ENCODE measurements at regions not wholly inside any gene's neighbourhood (a gene's known extent, or its start where the extent isn't known, plus 50 kb on each side); places are given as distances from the start of the nearest gene placed in this dataset.

- TF ChIP-seq YY1 (IDR thresholded peaks at IDR 0.05; ENCODE audit: insufficient read depth, insufficient read length), result no peak
- no peak for TF ChIP-seq ZNF274 (IDR thresholded peaks at IDR 0.05; ENCODE audit: low read depth, low read length)
- TF ChIP-seq SUZ12 (IDR thresholded peaks at IDR 0.05; ENCODE audit: extremely low read depth, insufficient read depth, insufficient read length), result no peak
- Histone ChIP-seq H3K9me3 (ENCODE audit: insufficient read depth, low read length) (no peaks in the 10 kb centered on the region), H3K4me3 (ENCODE audit: insufficient read length, low read depth) (no peak overlapping the region), H3K4me1 (ENCODE audit: insufficient read depth, insufficient read length) (no peaks in the 10 kb centered on the region), H3K27me3 (ENCODE audit: insufficient read depth, insufficient read length) (no peaks in the 10 kb centered on the region), H3K9ac (ENCODE audit: insufficient read length, low read depth) (no peak overlapping the region), H3K36me3 (ENCODE audit: insufficient read depth, insufficient read length, low read length) (no peaks in the 10 kb centered on the region)
- no peak for DNase-seq (ENCODE audit: low read depth, low spot score)
These were observed 75.0 kb downstream of the PTPDC1 start for GRCh38 chr9:94159069-94159939.

- no peaks in the 10 kb centered on the region for H3K4me1 ChIP-seq (ENCODE audit: insufficient read depth, insufficient read length)
- no peak overlapping the region for H3K9ac ChIP-seq (ENCODE audit: insufficient read length, low read depth)
- H3K4me3 ChIP-seq (ENCODE audit: insufficient read length, low read depth), result no peak overlapping the region
- TF ChIP-seq ZNF274 (IDR thresholded peaks at IDR 0.05; ENCODE audit: low read depth, low read length) (no peak), SUZ12 (IDR thresholded peaks at IDR 0.05; ENCODE audit: extremely low read depth, insufficient read depth, insufficient read length) (no peak)
- no peak for DNase-seq (ENCODE audit: low read depth, low spot score)
- H3K9me3 ChIP-seq (ENCODE audit: insufficient read depth, low read length), result no peaks in the 10 kb centered on the region
- H3K36me3 ChIP-seq (ENCODE audit: insufficient read depth, insufficient read length, low read length), result no peaks in the 10 kb centered on the region
- no peaks in the 10 kb centered on the region for H3K27me3 ChIP-seq (ENCODE audit: insufficient read depth, insufficient read length)
These were observed 76.6 kb downstream of the PTPDC1 start for GRCh38 chr9:94160594-94161501.

- no peaks in the 10 kb centered on the region for H3K27me3 ChIP-seq (ENCODE audit: insufficient read depth, insufficient read length)
- no peaks in the 10 kb centered on the region for H3K9me3 ChIP-seq (ENCODE audit: insufficient read depth, low read length)
- no peaks in the 10 kb centered on the region for H3K36me3 ChIP-seq (ENCODE audit: insufficient read depth, insufficient read length, low read length)
- TF ChIP-seq SUZ12 (IDR thresholded peaks at IDR 0.05; ENCODE audit: extremely low read depth, insufficient read depth, insufficient read length), result no peak
- no peak for TF ChIP-seq YY1 (IDR thresholded peaks at IDR 0.05; ENCODE audit: insufficient read depth, insufficient read length)
- TF ChIP-seq ZNF274 (IDR thresholded peaks at IDR 0.05; ENCODE audit: low read depth, low read length), result no peak
- H3K4me3 ChIP-seq (ENCODE audit: insufficient read length, low read depth), result no peak overlapping the region
- no peak for DNase-seq (ENCODE audit: low read depth, low spot score)
- H3K9ac ChIP-seq (ENCODE audit: insufficient read length, low read depth), result no peak overlapping the region
- H3K4me1 ChIP-seq (ENCODE audit: insufficient read depth, insufficient read length), result no peaks in the 10 kb centered on the region
These were observed 77.4 kb downstream of the PTPDC1 start for GRCh38 chr9:94161673-94162072.

GRCh38 chr9:94164806-94165549, 80.7 kb downstream of the PTPDC1 start:
- DNase-seq (ENCODE audit: low read depth, low spot score), result no peak
- Histone ChIP-seq H3K4me1 (ENCODE audit: insufficient read depth, insufficient read length) (no peaks in the 10 kb centered on the region), H3K27me3 (ENCODE audit: insufficient read depth, insufficient read length) (no peaks in the 10 kb centered on the region), H3K36me3 (ENCODE audit: insufficient read depth, insufficient read length, low read length) (peaks cover 9% of the 10 kb centered on the region), H3K4me3 (ENCODE audit: insufficient read length, low read depth) (no peak overlapping the region), H3K9me3 (ENCODE audit: insufficient read depth, low read length) (no peaks in the 10 kb centered on the region), H3K9ac (ENCODE audit: insufficient read length, low read depth) (no peak overlapping the region)
- no peak for TF ChIP-seq SUZ12 (IDR thresholded peaks at IDR 0.05; ENCODE audit: extremely low read depth, insufficient read depth, insufficient read length)
- no peak for TF ChIP-seq ZNF274 (IDR thresholded peaks at IDR 0.05; ENCODE audit: low read depth, low read length)
- TF ChIP-seq YY1 (IDR thresholded peaks at IDR 0.05; ENCODE audit: insufficient read depth, insufficient read length), result no peak

- TF ChIP-seq SUZ12 (IDR thresholded peaks at IDR 0.05; ENCODE audit: extremely low read depth, insufficient read depth, insufficient read length) (no peak), YY1 (IDR thresholded peaks at IDR 0.05; ENCODE audit: insufficient read depth, insufficient read length) (no peak), ZNF274 (IDR thresholded peaks at IDR 0.05; ENCODE audit: low read depth, low read length) (no peak)
- Histone ChIP-seq H3K36me3 (ENCODE audit: insufficient read depth, insufficient read length, low read length) (peaks cover 9% of the 10 kb centered on the region), H3K4me3 (ENCODE audit: insufficient read length, low read depth) (peak overlapping the region; percentile 79), H3K9me3 (ENCODE audit: insufficient read depth, low read length) (no peaks in the 10 kb centered on the region), H3K9ac (ENCODE audit: insufficient read length, low read depth) (peak overlapping the region; percentile 99), H3K4me1 (ENCODE audit: insufficient read depth, insufficient read length) (no peaks in the 10 kb centered on the region), H3K27me3 (ENCODE audit: insufficient read depth, insufficient read length) (no peaks in the 10 kb centered on the region)
- DNase-seq (ENCODE audit: low read depth, low spot score), result peak; percentile 97
These were observed 81.5 kb downstream of the PTPDC1 start for GRCh38 chr9:94165592-94166235.

DNA sequence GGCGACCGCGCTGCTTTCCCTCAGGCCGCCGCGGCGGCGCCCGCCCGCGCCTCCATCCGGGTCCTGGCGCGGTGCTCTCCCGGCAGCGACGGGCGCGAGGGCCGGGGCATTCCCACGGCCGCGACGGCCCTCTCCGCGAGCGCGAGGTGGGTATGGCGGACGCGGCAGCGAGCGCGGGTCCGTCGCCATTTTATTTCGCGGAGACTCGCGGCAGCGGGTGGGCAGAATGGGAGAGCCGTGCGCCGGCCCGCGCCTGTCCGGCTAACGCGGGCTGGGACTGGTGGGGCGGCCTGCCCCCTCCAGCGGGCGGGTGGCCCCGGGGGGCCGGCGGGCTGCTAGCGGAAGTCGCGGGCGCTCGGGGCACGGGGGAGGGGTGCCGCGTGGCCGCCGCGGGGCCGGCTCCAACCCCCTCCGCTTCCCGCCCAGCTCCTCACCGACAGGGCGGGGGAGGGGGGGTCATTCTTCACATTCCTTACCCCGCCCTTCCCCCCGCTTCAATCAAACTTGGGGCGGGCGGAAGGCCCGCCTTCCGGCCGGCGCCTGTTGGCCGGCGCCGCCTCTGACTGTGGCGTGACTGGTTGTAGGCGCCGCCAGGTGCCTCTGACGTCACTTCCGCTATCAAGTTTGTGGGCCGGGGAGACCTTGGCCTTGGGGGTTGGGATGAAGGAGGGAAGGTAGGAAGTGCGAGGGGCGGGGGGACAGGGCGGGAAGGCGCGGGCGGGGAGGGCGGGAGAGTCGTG, 82.1 kb downstream of the PTPDC1 start:
- peaks cover 15% of the 10 kb centered on the region for H3K36me3 ChIP-seq (ENCODE audit: insufficient read depth, insufficient read length, low read length)
- H3K4me3 ChIP-seq (ENCODE audit: insufficient read length, low read depth), result peak overlapping the region; percentile 92
- peak overlapping the region; percentile 99 for H3K9ac ChIP-seq (ENCODE audit: insufficient read length, low read depth)
- TF ChIP-seq YY1 (IDR thresholded peaks at IDR 0.05; ENCODE audit: insufficient read depth, insufficient read length) (peak; percentile 37), SUZ12 (IDR thresholded peaks at IDR 0.05; ENCODE audit: extremely low read depth, insufficient read depth, insufficient read length) (no peak), ZNF274 (IDR thresholded peaks at IDR 0.05; ENCODE audit: low read depth, low read length) (no peak)
- H3K9me3 ChIP-seq (ENCODE audit: insufficient read depth, low read length), result no peaks in the 10 kb centered on the region
- no peaks in the 10 kb centered on the region for H3K27me3 ChIP-seq (ENCODE audit: insufficient read depth, insufficient read length)
- DNase-seq (ENCODE audit: low read depth, low spot score), result peak; percentile 99
- no peaks in the 10 kb centered on the region for H3K4me1 ChIP-seq (ENCODE audit: insufficient read depth, insufficient read length)
